ENCODE measurements at regions not wholly inside any gene's neighbourhood (a gene's known extent, or its start where the extent isn't known, plus 50 kb on each side); places are given as distances from the start of the nearest gene placed in this dataset.

- Histone ChIP-seq H3K4me3 (ENCODE audit: extremely low read depth, insufficient read depth, low read length, poor library complexity, severe bottlenecking) (no peak overlapping the region), H3K4me1 (ENCODE audit: control insufficient read depth, insufficient read depth, low read length, poor library complexity, severe bottlenecking) (no peaks in the 10 kb centered on the region), H3K27ac (ENCODE audit: low read depth, low read length, severe bottlenecking) (no peak overlapping the region), H3K9me3 (ENCODE audit: control insufficient read depth, low read length) (peaks cover 3% of the 10 kb centered on the region), H3K36me3 (ENCODE audit: control insufficient read depth, insufficient read depth, low read length) (no peaks in the 10 kb centered on the region)
- WGBS, 2 experiments (ENCODE audit: insufficient coverage in 2 of 2), result 65 to 71% methylated on average over 2 of the region's 2 CpGs
Observed at GRCh38 chr4:57206172-57206571, 96.0 kb upstream of the IGFBP7 start.

- 100% methylated on average over 1 of the region's 1 CpG; no CpG with 5 or more reads in 1 of the 2 experiments for WGBS, 2 experiments (ENCODE audit: insufficient coverage in 2 of 2)
- no peak overlapping the region for H3K27ac ChIP-seq (ENCODE audit: low read depth, low read length, severe bottlenecking)
- no peaks in the 10 kb centered on the region for H3K36me3 ChIP-seq (ENCODE audit: control insufficient read depth, insufficient read depth, low read length)
- H3K4me3 ChIP-seq (ENCODE audit: extremely low read depth, insufficient read depth, low read length, poor library complexity, severe bottlenecking), result no peak overlapping the region
- H3K9me3 ChIP-seq (ENCODE audit: control insufficient read depth, low read length), result no peaks in the 10 kb centered on the region
- H3K4me1 ChIP-seq (ENCODE audit: control insufficient read depth, insufficient read depth, low read length, poor library complexity, severe bottlenecking), result no peaks in the 10 kb centered on the region
Observed at GRCh38 chr4:57205580-57205979, 95.4 kb upstream of the IGFBP7 start.

- H3K4me3 ChIP-seq (ENCODE audit: extremely low read depth, insufficient read depth, low read length, poor library complexity, severe bottlenecking), result no peak overlapping the region
- no peaks in the 10 kb centered on the region for H3K36me3 ChIP-seq (ENCODE audit: control insufficient read depth, insufficient read depth, low read length)
- 83 to 94% methylated on average over 3 to 7 of the region's 7 CpGs for WGBS, 2 experiments (ENCODE audit: insufficient coverage in 2 of 2)
- no peaks in the 10 kb centered on the region for H3K9me3 ChIP-seq (ENCODE audit: control insufficient read depth, low read length)
- no peaks in the 10 kb centered on the region for H3K4me1 ChIP-seq (ENCODE audit: control insufficient read depth, insufficient read depth, low read length, poor library complexity, severe bottlenecking)
- no peak overlapping the region for H3K27ac ChIP-seq (ENCODE audit: low read depth, low read length, severe bottlenecking)
Observed at GRCh38 chr4:57200799-57201327, 90.7 kb upstream of the IGFBP7 start.

DNA sequence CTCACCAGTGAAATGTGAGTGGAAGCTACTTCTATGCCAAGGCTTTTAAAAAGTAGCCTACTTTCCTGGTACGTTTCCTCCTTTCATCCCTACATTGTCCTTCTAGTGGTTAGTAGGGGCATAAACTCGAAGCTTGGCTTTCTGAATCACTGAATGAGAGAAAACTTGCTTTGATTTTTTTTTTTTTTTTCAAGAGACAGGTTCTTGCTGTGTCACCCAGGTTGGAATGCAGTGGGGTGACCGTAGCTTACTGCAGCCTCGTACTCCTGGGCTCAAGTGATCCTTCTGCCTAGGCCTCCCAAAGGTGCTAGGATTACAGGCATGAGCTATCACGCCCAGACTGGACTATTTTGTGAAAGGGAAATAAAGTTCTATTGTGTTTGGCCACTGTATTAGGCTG, 89.1 kb upstream of the IGFBP7 start:
- no peak overlapping the region for H3K4me3 ChIP-seq (ENCODE audit: extremely low read depth, insufficient read depth, low read length, poor library complexity, severe bottlenecking)
- no peaks in the 10 kb centered on the region for H3K36me3 ChIP-seq (ENCODE audit: control insufficient read depth, insufficient read depth, low read length)
- H3K27ac ChIP-seq (ENCODE audit: low read depth, low read length, severe bottlenecking), result no peak overlapping the region
- H3K4me1 ChIP-seq (ENCODE audit: control insufficient read depth, insufficient read depth, low read length, poor library complexity, severe bottlenecking), result no peaks in the 10 kb centered on the region
- H3K9me3 ChIP-seq (ENCODE audit: control insufficient read depth, low read length), result no peaks in the 10 kb centered on the region
- WGBS, 2 experiments (ENCODE audit: insufficient coverage in 2 of 2), result 95 to 96% methylated on average over 2 of the region's 5 CpGs

GRCh38 chr4:57195622-57196021, 85.4 kb upstream of the IGFBP7 start:
- Histone ChIP-seq H3K9me3 (ENCODE audit: control insufficient read depth, low read length) (no peaks in the 10 kb centered on the region), H3K4me1 (ENCODE audit: control insufficient read depth, insufficient read depth, low read length, poor library complexity, severe bottlenecking) (no peaks in the 10 kb centered on the region), H3K27ac (ENCODE audit: low read depth, low read length, severe bottlenecking) (no peak overlapping the region), H3K4me3 (ENCODE audit: extremely low read depth, insufficient read depth, low read length, poor library complexity, severe bottlenecking) (no peak overlapping the region), H3K36me3 (ENCODE audit: control insufficient read depth, insufficient read depth, low read length) (no peaks in the 10 kb centered on the region)
- 95 to 96% methylated on average over 29 of the region's 30 CpGs for WGBS, 2 experiments (ENCODE audit: insufficient coverage in 2 of 2)

GRCh38 chr4:57194068-57194611, 84.0 kb upstream of the IGFBP7 start:
- Histone ChIP-seq H3K4me3 (ENCODE audit: extremely low read depth, insufficient read depth, low read length, poor library complexity, severe bottlenecking) (no peak overlapping the region), H3K9me3 (ENCODE audit: control insufficient read depth, low read length) (no peaks in the 10 kb centered on the region), H3K4me1 (ENCODE audit: control insufficient read depth, insufficient read depth, low read length, poor library complexity, severe bottlenecking) (no peaks in the 10 kb centered on the region), H3K36me3 (ENCODE audit: control insufficient read depth, insufficient read depth, low read length) (no peaks in the 10 kb centered on the region), H3K27ac (ENCODE audit: low read depth, low read length, severe bottlenecking) (peak overlapping the region; percentile 17)
- WGBS, 2 experiments (ENCODE audit: insufficient coverage in 2 of 2), result 82 to 85% methylated on average over 8 to 13 of the region's 20 CpGs

GRCh38 chr4:57193209-57193810, 83.1 kb upstream of the IGFBP7 start:
- H3K27ac ChIP-seq (ENCODE audit: low read depth, low read length, severe bottlenecking), result peak overlapping the region; percentile 45
- no peaks in the 10 kb centered on the region for H3K4me1 ChIP-seq (ENCODE audit: control insufficient read depth, insufficient read depth, low read length, poor library complexity, severe bottlenecking)
- no peaks in the 10 kb centered on the region for H3K9me3 ChIP-seq (ENCODE audit: control insufficient read depth, low read length)
- WGBS, 2 experiments (ENCODE audit: insufficient coverage in 2 of 2), result 100% methylated on average over 1 of the region's 3 CpGs; no CpG with 5 or more reads in 1 of the 2 experiments
- H3K4me3 ChIP-seq (ENCODE audit: extremely low read depth, insufficient read depth, low read length, poor library complexity, severe bottlenecking), result no peak overlapping the region
- no peaks in the 10 kb centered on the region for H3K36me3 ChIP-seq (ENCODE audit: control insufficient read depth, insufficient read depth, low read length)

DNA sequence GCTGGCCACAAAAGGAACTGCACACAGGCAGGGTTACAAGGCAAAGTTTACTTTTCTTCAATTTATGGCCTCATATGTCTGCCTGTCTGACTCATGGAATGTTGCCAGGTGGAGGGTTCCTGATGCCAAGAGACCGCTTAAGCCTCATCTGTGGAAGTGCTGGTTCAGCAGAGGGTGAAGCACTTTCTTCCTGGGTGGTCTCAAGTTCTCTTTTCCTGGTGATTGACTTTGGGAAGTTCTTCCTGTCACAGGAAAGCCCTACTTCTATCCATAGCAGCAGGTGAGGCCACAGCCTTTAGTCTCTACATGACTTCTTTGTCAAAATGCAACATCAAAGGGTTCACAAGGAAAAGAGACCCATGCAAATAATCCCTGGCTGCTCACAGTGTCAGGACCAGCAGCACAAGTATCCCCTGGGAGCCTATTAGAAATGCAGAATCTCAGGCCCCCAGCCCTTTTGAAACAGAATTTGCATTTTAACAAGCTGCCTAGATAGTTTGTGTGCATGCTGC, 81.4 kb upstream of the IGFBP7 start:
- 38 to 56% methylated on average over 1 of the region's 1 CpG for WGBS, 2 experiments (ENCODE audit: insufficient coverage in 2 of 2)
- Histone ChIP-seq H3K9me3 (ENCODE audit: control insufficient read depth, low read length) (no peaks in the 10 kb centered on the region), H3K4me1 (ENCODE audit: control insufficient read depth, insufficient read depth, low read length, poor library complexity, severe bottlenecking) (no peaks in the 10 kb centered on the region), H3K4me3 (ENCODE audit: extremely low read depth, insufficient read depth, low read length, poor library complexity, severe bottlenecking) (no peak overlapping the region), H3K36me3 (ENCODE audit: control insufficient read depth, insufficient read depth, low read length) (no peaks in the 10 kb centered on the region), H3K27ac (ENCODE audit: low read depth, low read length, severe bottlenecking) (no peak overlapping the region)

DNA sequence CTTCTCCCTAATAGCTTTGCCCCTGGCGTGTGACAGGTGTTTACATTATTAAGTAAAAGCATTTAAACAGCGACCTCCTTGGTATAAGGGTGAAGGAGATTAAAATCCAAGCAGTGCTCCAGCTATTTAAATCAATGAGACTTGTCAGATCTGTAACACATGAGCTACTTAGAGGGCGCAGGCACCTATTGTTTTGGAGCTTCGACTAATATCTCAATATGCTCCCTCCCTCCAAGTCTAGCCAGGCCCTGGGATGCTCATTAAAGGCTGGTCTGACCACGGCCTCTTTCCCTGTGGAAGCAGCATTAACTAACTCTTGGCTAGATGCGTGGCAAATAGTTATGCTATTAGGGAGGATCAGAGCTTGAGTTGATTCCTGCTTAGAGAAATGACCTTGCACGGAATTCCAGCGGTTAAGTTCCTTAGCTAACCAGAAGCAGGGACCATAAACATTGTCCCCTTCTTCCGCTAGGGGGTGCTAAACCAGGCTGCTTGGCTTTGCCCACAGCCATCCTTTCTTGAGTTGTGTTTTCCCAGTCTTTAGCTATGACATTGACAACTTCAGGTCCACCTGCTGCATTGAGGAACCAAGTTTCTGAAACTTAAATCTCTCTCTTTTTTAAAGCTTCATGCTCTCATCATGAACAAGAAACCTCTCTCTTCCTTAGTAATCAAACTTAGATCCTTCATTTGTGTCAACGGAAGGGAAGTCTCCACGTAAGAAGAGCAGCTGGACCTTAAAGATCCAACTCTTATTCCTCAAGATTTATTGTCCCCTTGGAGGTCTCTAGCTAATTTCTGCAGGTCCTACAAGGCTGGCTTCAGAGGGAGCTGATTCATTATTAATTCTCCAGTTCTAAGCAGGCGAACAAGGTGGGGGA, 80.7 kb upstream of the IGFBP7 start:
- WGBS, 2 experiments (ENCODE audit: insufficient coverage in 2 of 2), result 60 to 73% methylated on average over 8 to 10 of the region's 12 CpGs
- no peak overlapping the region for H3K4me3 ChIP-seq (ENCODE audit: extremely low read depth, insufficient read depth, low read length, poor library complexity, severe bottlenecking)
- no peaks in the 10 kb centered on the region for H3K9me3 ChIP-seq (ENCODE audit: control insufficient read depth, low read length)
- H3K4me1 ChIP-seq (ENCODE audit: control insufficient read depth, insufficient read depth, low read length, poor library complexity, severe bottlenecking), result no peaks in the 10 kb centered on the region
- H3K36me3 ChIP-seq (ENCODE audit: control insufficient read depth, insufficient read depth, low read length), result no peaks in the 10 kb centered on the region
- no peak overlapping the region for H3K27ac ChIP-seq (ENCODE audit: low read depth, low read length, severe bottlenecking)

DNA sequence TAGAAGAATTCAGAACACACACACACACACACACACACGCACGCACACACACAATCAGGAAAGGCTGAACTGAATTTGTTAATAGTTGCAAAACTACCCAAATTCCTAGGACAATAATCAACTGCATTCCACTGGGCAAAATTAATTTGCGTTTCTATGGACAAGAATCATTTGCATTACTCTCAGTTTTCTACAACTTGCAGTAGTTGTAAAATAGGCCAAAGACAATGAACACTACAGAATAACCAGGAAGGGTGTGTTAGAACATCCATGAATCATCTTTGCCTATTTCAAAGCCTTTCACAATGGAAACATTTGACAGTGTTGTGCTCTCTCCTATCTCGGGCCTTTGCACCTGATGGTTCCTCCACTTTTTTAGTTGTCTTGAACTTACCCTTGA, 77.1 kb upstream of the IGFBP7 start:
- H3K4me3 ChIP-seq (ENCODE audit: extremely low read depth, insufficient read depth, low read length, poor library complexity, severe bottlenecking), result no peak overlapping the region
- no peaks in the 10 kb centered on the region for H3K4me1 ChIP-seq (ENCODE audit: control insufficient read depth, insufficient read depth, low read length, poor library complexity, severe bottlenecking)
- H3K9me3 ChIP-seq (ENCODE audit: control insufficient read depth, low read length), result no peaks in the 10 kb centered on the region
- H3K36me3 ChIP-seq (ENCODE audit: control insufficient read depth, insufficient read depth, low read length), result no peaks in the 10 kb centered on the region
- 50 to 69% methylated on average over 1 to 2 of the region's 4 CpGs for WGBS, 2 experiments (ENCODE audit: insufficient coverage in 2 of 2)
- no peak overlapping the region for H3K27ac ChIP-seq (ENCODE audit: low read depth, low read length, severe bottlenecking)
